ENCODE measurements at regions not wholly inside any gene's neighbourhood (a gene's known extent, or its start where the extent isn't known, plus 50 kb on each side); places are given as distances from the start of the nearest gene placed in this dataset.

DNA sequence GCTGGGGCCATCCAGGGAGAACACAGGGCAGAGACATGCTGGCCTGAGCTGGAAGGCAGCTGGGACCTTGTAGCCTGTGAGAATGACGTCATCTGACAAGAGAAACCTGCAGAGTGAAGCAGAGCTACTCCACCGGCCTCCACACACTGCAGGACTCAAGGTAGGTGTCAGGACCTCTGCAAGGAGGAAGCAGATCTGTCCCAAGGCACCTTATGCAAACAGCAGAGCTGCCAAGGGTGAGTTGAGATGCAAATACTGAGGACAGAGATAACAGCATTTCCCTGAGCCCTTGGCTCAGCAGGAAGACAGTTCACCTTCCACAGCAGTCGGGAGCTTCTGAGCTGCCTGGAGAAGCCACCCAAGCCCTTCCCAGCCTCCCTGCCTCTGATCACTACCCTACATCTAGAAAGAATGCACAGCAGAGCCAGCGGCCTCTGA lies 51.9 kb upstream of the IGSF9B start:
- H3K36me3 ChIP-seq (replicated peaks in 1 of 2) = no peaks in the 10 kb centered on the region
- WGBS, 4 donors = 32 to 55% (median 49%) methylated on average over 4 of the region's 4 CpGs
- no peaks in the 10 kb centered on the region for H3K9me3 ChIP-seq (replicated peaks in 1 of 3)
- intact Hi-C loops (cut with DNase I) = no loop called here
- H3K27me3 ChIP-seq = no peaks in the 10 kb centered on the region
- DNase-seq = peak in 2 of 7 donors; percentile 20 to 79
- H3K4me3 ChIP-seq = no peak overlapping the region
- TF ChIP-seq POLR2A (IDR thresholded peaks at IDR 0.05) (no peak), CTCF (IDR thresholded peaks at IDR 0.05) (no peak)
- H3K4me1 ChIP-seq (replicated peaks in 1 of 2) = no peaks in the 10 kb centered on the region
- H3K27ac ChIP-seq = no peak overlapping the region

- intact Hi-C loops (cut with DNase I) = no loop called here
- no peaks in the 10 kb centered on the region for H3K9me3 ChIP-seq (replicated peaks in 1 of 3)
- DNase-seq = no peak
- no peaks in the 10 kb centered on the region for H3K4me1 ChIP-seq (replicated peaks in 1 of 2)
- WGBS, 4 donors = 81 to 92% (median 84%) methylated on average over 4 of the region's 4 CpGs
- no peak overlapping the region for H3K4me3 ChIP-seq
- H3K27me3 ChIP-seq = no peaks in the 10 kb centered on the region
- H3K36me3 ChIP-seq (replicated peaks in 1 of 2) = no peaks in the 10 kb centered on the region
- H3K27ac ChIP-seq = no peak overlapping the region
- TF ChIP-seq CTCF (IDR thresholded peaks at IDR 0.05) (no peak), POLR2A (IDR thresholded peaks at IDR 0.05) (no peak)
These were observed 55.4 kb upstream of the JAM3 start for GRCh38 chr11:134013518-134013917.

- intact Hi-C loops (cut with DNase I) = no loop called here
- Histone ChIP-seq H3K27me3 (no peaks in the 10 kb centered on the region), H3K9me3 (replicated peaks in 1 of 3) (no peaks in the 10 kb centered on the region), H3K4me1 (replicated peaks in 1 of 2) (no peaks in the 10 kb centered on the region), H3K36me3 (replicated peaks in 1 of 2) (no peaks in the 10 kb centered on the region), H3K4me3 (no peak overlapping the region), H3K27ac (no peak overlapping the region)
- peak in 1 of 7 donors; percentile 64 for DNase-seq
- TF ChIP-seq POLR2A (IDR thresholded peaks at IDR 0.05) (no peak), CTCF (IDR thresholded peaks at IDR 0.05) (peak in 2 of 6 experiments; percentile 3 to 19)
- WGBS, 4 donors = 60 to 68% (median 62%) methylated on average over 5 of the region's 5 CpGs
These were observed 54.4 kb upstream of the JAM3 start for GRCh38 chr11:134014511-134014910.

GRCh38 chr11:134015556-134015955 lies 53.3 kb upstream of the JAM3 start:
- Histone ChIP-seq H3K4me1 (replicated peaks in 1 of 2) (no peaks in the 10 kb centered on the region), H3K4me3 (no peak overlapping the region), H3K27me3 (no peaks in the 10 kb centered on the region), H3K27ac (no peak overlapping the region), H3K36me3 (replicated peaks in 1 of 2) (no peaks in the 10 kb centered on the region), H3K9me3 (replicated peaks in 1 of 3) (no peaks in the 10 kb centered on the region)
- TF ChIP-seq POLR2A (IDR thresholded peaks at IDR 0.05) (no peak), CTCF (IDR thresholded peaks at IDR 0.05) (no peak)
- intact Hi-C loops (cut with DNase I) = no loop called here
- WGBS, 4 donors = 62 to 75% (median 63%) methylated on average over 5 of the region's 5 CpGs
- DNase-seq = no peak

Data from adrenal gland (tissue), 9 donors.